ENCODE measurements at regions not wholly inside any gene's neighbourhood (a gene's known extent, or its start where the extent isn't known, plus 50 kb on each side); places are given as distances from the start of the nearest gene placed in this dataset.

- TF ChIP-seq, protein P1, sequence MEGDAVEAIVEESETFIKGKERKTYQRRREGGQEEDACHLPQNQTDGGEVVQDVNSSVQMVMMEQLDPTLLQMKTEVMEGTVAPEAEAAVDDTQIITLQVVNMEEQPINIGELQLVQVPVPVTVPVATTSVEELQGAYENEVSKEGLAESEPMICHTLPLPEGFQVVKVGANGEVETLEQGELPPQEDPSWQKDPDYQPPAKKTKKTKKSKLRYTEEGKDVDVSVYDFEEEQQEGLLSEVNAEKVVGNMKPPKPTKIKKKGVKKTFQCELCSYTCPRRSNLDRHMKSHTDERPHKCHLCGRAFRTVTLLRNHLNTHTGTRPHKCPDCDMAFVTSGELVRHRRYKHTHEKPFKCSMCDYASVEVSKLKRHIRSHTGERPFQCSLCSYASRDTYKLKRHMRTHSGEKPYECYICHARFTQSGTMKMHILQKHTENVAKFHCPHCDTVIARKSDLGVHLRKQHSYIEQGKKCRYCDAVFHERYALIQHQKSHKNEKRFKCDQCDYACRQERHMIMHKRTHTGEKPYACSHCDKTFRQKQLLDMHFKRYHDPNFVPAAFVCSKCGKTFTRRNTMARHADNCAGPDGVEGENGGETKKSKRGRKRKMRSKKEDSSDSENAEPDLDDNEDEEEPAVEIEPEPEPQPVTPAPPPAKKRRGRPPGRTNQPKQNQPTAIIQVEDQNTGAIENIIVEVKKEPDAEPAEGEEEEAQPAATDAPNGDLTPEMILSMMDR (IDR thresholded peaks at IDR 0.05): no peak
- no peak for TF ChIP-seq POLR2A (IDR thresholded peaks at IDR 0.05)
Observed at GRCh38 chr5:143985832-143986515, 174.0 kb downstream of the HMHB1 start.
